ENCODE measurements at regions not wholly inside any gene's neighbourhood (a gene's known extent, or its start where the extent isn't known, plus 50 kb on each side); places are given as distances from the start of the nearest gene placed in this dataset.

DNA sequence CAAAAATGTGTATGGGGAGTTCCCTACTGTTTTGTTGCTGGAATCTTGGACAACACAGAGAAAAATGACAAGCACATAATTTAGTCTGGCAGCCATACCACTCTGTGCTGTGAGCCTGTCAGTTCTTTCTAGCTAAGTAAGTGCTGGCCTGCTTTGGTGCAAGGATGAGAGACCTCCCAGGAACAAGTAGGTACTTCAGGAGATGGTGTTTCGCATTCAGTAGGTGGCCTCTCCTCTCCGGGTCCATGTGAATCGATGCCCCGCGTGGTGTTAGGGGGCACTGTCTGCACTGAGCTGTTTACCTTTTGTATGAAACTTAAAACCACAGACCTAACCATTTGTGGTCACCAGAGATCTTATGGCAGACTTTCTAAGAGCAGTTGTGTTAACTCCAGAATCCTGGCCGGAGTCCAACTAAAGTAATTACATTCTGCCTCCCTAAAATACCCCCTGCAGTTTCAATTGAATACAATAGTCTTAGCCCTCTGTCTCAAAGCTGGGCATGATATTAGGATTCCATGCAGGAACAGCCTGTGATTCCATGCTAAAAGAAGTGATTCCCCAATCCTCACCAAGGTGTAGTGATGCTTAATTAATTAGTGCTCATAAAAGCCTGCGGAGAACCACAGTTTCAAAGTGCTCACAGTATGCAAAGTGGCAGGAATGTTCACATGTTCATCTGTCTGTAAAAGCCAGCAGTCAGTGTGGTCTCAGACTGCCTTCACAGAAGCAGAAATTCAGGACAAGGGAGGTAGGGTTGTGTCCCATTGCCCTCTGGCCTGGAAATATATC, 64.2 kb downstream of the LLPH start:
- H3K27ac Mint-ChIP-seq = no peak overlapping the region
- peak; percentile 26 for DNase-seq
- ChIA-PET CTCF (interaction anchor here (0.7 kb wide), 1 partner anchor 224 kb away, joined by 3 read pairs; no protein-coding TSS in a partner anchor), POLR2A (no interaction called here)
- H3K27me3 Mint-ChIP-seq (ENCODE audit: low read depth) = peaks cover 22% of the 10 kb centered on the region
- peaks cover 6% of the 10 kb centered on the region for H3K4me1 Mint-ChIP-seq (ENCODE audit: low read depth)
- ATAC-seq = peak; percentile 53
- H3K36me3 Mint-ChIP-seq (ENCODE audit: low read depth) = no peaks in the 10 kb centered on the region
- no peak overlapping the region for H3K4me3 Mint-ChIP-seq
- H3K9me3 Mint-ChIP-seq (ENCODE audit: insufficient read depth) = no peaks in the 10 kb centered on the region

DNA sequence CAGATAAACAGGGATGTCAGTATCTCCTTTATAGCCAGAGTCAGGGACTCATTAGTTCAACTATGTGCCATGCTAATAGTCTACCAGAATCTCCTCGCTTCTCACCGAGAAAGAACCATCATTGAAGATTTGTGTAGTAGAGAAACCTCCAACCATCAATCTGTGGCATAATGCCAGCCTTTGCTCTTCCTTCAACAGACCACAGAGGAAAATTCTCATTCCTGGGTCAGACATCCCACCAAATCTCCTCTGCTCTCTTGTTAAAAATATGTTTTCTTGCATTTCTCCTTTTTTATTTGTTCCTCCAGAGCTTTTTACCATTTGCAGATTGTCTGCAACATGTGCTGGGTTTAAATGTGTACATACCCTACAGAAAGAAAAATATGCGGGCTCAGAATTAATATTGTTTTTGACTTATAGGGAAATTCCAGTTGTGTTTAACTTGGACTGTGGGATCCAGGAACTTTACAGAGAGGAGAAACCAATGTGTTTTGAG, 64.9 kb downstream of the LLPH start:
- POLR2A ChIA-PET = no interaction called here
- CTCF ChIA-PET = no interaction called here
- Mint-ChIP-seq H3K36me3 (ENCODE audit: low read depth) (no peaks in the 10 kb centered on the region), H3K27me3 (ENCODE audit: low read depth) (peaks cover 22% of the 10 kb centered on the region), H3K4me1 (ENCODE audit: low read depth) (peaks cover 6% of the 10 kb centered on the region), H3K4me3 (no peak overlapping the region), H3K9me3 (ENCODE audit: insufficient read depth) (no peaks in the 10 kb centered on the region), H3K27ac (no peak overlapping the region)
- no peak for DNase-seq
- ATAC-seq = no peak

DNA sequence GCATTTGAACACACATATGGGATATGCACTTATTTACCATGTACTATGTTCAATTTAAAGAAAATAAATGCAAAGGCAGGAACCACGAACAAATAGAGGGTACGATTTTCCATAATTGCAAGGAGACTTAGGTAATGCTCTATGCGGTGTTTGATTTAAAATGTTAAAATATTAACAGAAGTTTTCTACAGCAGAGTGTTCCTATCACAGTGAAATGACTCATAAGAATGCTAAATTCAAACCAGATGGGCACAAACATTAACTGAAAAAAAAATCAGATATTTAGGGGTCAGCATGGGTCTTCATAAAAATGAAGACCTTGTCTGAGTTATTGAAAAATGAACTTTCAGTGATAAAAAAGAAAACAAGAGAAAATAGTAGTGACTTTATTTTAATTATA, 65.4 kb downstream of the LLPH start:
- Mint-ChIP-seq H3K9me3 (ENCODE audit: insufficient read depth) (no peaks in the 10 kb centered on the region), H3K4me1 (ENCODE audit: low read depth) (peaks cover 6% of the 10 kb centered on the region), H3K27ac (no peak overlapping the region), H3K36me3 (ENCODE audit: low read depth) (no peaks in the 10 kb centered on the region), H3K4me3 (no peak overlapping the region), H3K27me3 (ENCODE audit: low read depth) (peaks cover 22% of the 10 kb centered on the region)
- ATAC-seq = no peak
- CTCF ChIA-PET = no interaction called here
- POLR2A ChIA-PET = no interaction called here
- no peak for DNase-seq

DNA sequence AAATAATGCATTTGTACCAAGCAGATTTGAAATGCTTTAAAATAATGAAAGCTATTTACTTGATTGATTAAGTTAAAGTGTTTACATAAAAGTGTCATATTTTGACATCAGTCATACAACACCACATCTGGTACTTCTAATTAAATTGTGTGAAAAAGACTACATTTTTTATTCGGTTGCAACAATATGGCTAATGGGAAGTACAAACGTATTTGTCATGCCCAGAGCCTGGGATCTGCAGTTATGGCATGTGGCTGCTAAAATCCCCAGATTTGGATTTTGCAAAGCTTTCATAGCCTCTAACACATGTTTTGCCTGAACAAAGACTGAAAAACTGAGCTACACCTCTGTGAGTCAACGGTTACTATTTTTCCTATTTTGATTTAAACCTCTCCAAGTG, 66.6 kb downstream of the LLPH start:
- Mint-ChIP-seq H3K27ac (no peak overlapping the region), H3K36me3 (ENCODE audit: low read depth) (no peaks in the 10 kb centered on the region), H3K27me3 (ENCODE audit: low read depth) (peaks cover 22% of the 10 kb centered on the region), H3K9me3 (ENCODE audit: insufficient read depth) (no peaks in the 10 kb centered on the region), H3K4me3 (no peak overlapping the region), H3K4me1 (ENCODE audit: low read depth) (peaks cover 6% of the 10 kb centered on the region)
- ATAC-seq (no peak), DNase-seq (no peak)
- ChIA-PET CTCF (interaction anchor here (0.8 kb wide), 1 partner anchor 15 kb away, joined by 3 read pairs; no protein-coding TSS in a partner anchor), POLR2A (no interaction called here)

DNA sequence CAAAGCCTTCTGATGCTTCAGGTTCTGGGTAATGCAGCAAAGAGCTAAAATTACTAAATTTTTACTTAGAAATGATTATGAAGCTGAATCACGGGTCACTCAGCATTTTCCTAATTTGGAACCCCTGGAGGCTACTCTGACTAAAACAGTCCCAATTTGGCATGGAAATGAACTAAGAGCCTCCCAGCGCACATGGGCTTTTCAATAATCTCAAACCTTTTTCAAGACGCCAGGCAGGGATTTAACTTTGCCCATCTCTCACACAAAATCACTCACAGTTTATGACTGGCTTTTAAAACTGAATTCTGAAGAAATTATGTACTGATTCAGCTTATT, 68.3 kb downstream of the LLPH start:
- H3K36me3 Mint-ChIP-seq (ENCODE audit: low read depth) = no peaks in the 10 kb centered on the region
- ATAC-seq (no peak), DNase-seq (no peak)
- ChIA-PET POLR2A (no interaction called here), CTCF (no interaction called here)
- no peak overlapping the region for H3K27ac Mint-ChIP-seq
- no peak overlapping the region for H3K4me3 Mint-ChIP-seq
- H3K4me1 Mint-ChIP-seq (ENCODE audit: low read depth) = peaks cover 6% of the 10 kb centered on the region
- H3K9me3 Mint-ChIP-seq (ENCODE audit: insufficient read depth) = no peaks in the 10 kb centered on the region
- H3K27me3 Mint-ChIP-seq (ENCODE audit: low read depth) = peaks cover 22% of the 10 kb centered on the region

DNA sequence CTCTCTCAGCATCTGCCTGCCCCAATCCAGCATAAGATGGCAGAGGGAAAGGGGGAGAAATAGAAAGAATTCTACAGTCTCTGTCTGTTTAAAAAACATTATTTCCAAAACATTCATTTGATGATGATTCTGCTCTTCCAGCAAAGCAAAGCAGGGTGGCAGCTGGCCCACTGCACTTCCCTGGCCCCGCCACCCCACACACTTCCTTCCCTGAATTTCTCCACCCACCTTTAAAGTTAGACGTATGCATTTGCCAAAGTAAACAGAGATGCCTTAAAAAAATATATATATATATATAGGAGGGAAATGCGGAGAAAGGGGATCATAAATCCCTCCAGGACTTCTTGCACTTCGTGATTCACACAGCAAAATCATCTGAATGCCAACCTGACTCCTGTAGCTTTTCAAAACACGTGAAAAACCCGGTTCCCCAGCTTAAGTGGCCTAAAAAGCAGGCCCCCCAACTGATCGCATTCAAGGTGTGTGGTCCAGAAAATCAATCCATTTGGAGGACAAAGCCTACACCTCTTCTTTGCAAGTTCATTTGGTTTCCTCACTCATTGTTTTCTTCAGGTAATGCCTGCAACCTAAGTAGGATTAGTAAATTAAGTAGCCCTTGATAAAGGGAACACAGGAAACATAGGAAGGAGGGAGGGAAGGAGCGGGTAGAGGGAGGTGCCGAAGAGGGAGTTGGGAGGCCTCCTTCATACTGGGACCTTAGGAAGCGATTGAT, 68.8 kb downstream of the LLPH start:
- Mint-ChIP-seq H3K9me3 (ENCODE audit: insufficient read depth) (no peaks in the 10 kb centered on the region), H3K36me3 (ENCODE audit: low read depth) (no peaks in the 10 kb centered on the region), H3K27me3 (ENCODE audit: low read depth) (peaks cover 20% of the 10 kb centered on the region), H3K4me1 (ENCODE audit: low read depth) (peaks cover 6% of the 10 kb centered on the region), H3K4me3 (no peak overlapping the region), H3K27ac (no peak overlapping the region)
- DNase-seq (no peak), ATAC-seq (no peak)
- ChIA-PET CTCF (no interaction called here), POLR2A (no interaction called here)

DNA sequence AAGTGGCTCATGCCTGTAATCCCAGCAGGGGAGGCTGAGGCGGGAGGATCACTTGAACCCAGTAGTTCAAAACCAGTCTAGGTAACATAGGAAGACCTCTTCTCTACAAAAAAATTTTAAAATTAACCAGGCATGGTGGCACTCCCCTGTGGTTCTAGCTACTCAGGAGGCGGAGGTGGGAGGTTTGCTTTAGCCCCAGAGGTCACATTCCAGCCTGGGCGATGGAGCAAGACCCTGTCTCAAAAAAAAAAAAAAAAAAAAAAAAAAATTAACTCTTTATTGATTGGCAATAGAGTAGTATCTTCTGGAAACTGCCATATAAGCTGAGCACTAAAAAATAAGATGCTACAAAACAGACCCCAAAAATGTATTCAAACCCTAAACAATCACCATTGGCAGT, 69.5 kb downstream of the LLPH start:
- Mint-ChIP-seq H3K9me3 (ENCODE audit: insufficient read depth) (no peaks in the 10 kb centered on the region), H3K4me3 (no peak overlapping the region), H3K36me3 (ENCODE audit: low read depth) (no peaks in the 10 kb centered on the region), H3K27ac (no peak overlapping the region), H3K27me3 (ENCODE audit: low read depth) (peaks cover 16% of the 10 kb centered on the region), H3K4me1 (ENCODE audit: low read depth) (peaks cover under 1% of the 10 kb centered on the region)
- no peak for DNase-seq
- CTCF ChIA-PET = no interaction called here
- no peak for ATAC-seq
- POLR2A ChIA-PET = no interaction called here

DNA sequence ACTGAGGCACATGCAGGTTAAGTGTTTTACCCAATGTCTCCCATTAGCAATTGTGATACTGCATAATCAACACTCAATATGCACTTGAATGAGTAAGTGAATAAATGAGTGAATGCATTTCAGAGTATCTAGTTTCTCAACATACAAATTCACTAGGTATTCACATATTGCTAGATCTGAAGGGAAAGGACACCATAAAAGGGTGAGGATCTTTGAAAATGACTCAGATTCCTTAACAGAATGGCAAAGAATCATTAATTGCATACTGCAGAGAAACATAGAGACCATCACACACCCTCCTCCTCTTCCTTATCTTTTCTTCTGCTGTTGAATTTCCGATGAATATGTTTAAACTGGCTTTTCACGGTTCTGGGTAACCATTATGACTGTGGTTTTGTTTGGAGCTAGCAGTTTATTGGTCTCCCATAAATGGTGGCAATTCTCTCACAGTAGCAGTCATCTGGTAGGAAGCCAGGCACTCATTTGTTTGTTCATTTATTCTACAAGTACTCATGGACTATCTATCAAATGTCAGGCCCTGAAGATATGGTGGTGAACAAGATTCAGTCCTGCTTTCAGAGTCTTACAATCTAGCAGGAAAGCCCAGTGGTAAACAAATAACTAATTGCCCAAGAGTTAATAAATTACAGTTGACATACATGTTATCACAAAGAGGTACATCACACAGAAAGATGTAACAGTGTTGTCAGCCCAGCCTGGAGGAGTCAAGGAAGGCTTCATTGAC, 70.2 kb downstream of the LLPH start:
- Mint-ChIP-seq H3K9me3 (ENCODE audit: insufficient read depth) (no peaks in the 10 kb centered on the region), H3K36me3 (ENCODE audit: low read depth) (no peaks in the 10 kb centered on the region), H3K4me3 (no peak overlapping the region), H3K4me1 (ENCODE audit: low read depth) (no peaks in the 10 kb centered on the region), H3K27ac (no peak overlapping the region), H3K27me3 (ENCODE audit: low read depth) (peaks cover 11% of the 10 kb centered on the region)
- ATAC-seq (no peak), DNase-seq (no peak)
- CTCF ChIA-PET = no interaction called here
- POLR2A ChIA-PET = no interaction called here

DNA sequence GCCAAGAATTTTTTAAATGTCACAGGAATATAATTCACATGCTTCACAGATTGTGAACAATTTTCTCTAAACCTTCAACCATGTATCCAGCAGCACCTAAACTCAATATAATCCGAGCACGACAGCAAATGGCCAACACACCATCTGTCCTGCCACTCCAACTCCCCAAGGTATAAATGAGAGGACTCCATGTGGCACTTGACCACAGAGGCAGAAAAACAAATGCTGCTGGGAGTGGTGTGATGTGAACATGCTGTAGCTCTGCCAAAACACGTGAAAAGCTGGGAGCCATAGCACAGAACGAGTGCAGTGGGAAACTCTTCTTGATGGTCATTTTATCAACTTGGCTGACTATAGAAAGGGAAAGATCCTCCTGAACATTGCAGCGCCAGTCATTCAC, 70.9 kb downstream of the LLPH start:
- CTCF ChIA-PET = no interaction called here
- Mint-ChIP-seq H3K4me1 (ENCODE audit: low read depth) (no peaks in the 10 kb centered on the region), H3K36me3 (ENCODE audit: low read depth) (no peaks in the 10 kb centered on the region), H3K27me3 (ENCODE audit: low read depth) (peaks cover 8% of the 10 kb centered on the region), H3K9me3 (ENCODE audit: insufficient read depth) (no peaks in the 10 kb centered on the region), H3K4me3 (no peak overlapping the region), H3K27ac (no peak overlapping the region)
- ATAC-seq (no peak), DNase-seq (no peak)
- POLR2A ChIA-PET = no interaction called here

DNA sequence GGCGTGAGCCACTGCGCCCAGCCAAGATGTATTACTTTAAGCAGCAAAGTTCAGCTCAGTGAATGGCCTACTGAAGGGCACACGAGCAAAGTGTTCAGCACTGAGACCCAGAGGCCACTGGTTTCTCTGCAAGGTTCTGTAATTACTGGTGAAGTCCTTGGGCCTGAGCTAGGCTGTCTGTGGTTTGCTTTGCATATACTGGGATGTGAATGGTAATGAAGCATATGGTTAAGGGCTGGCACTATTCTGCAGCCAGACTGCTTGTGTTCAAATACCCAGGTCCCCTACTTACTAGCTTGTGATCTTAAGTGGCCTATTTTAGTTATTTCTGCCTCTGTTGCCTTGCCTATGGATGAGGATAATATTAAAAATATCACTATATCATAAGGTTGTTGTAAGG, 72.0 kb downstream of the LLPH start:
- POLR2A ChIA-PET = no interaction called here
- H3K36me3 Mint-ChIP-seq (ENCODE audit: low read depth) = no peaks in the 10 kb centered on the region

DNA sequence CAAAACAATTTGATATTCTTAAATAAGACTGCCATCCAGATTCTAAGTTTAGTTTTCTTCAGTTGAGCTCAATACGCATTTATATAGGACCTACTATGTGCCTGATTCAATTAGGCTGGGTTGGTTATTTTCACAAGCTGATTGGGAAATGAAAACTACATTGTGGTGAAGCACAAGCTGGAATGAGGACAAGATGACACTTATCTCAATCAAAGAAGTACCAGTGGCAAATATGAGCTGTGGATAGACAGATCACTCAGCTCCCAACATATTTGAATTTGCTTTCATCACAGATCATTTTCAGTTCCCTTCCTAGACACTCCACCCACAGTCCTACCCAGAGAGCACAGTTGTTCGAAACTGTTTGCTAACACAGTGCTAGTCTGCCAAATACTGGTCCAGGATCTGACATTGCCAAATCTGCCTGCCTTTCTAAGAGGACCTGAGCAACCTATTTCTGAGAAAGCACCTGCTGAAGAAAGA, 74.7 kb downstream of the LLPH start:
- H3K9me3 Mint-ChIP-seq (ENCODE audit: insufficient read depth) = no peaks in the 10 kb centered on the region
- no peak overlapping the region for H3K27ac Mint-ChIP-seq
- H3K36me3 Mint-ChIP-seq (ENCODE audit: low read depth) = no peaks in the 10 kb centered on the region
- no peak overlapping the region for H3K4me3 Mint-ChIP-seq
- peaks cover 5% of the 10 kb centered on the region for H3K27me3 Mint-ChIP-seq (ENCODE audit: low read depth)
- ChIA-PET POLR2A (no interaction called here), CTCF (interaction anchor here (1.1 kb wide), 1 partner anchor 499 kb away, joined by 3 read pairs; no protein-coding TSS in a partner anchor)
- no peaks in the 10 kb centered on the region for H3K4me1 Mint-ChIP-seq (ENCODE audit: low read depth)
- ATAC-seq (no peak), DNase-seq (no peak)

More for the DNA sequence above, 72.0 kb downstream of the LLPH start:
- CTCF ChIA-PET = no interaction called here
- H3K4me3 Mint-ChIP-seq = no peak overlapping the region
- no peaks in the 10 kb centered on the region for H3K9me3 Mint-ChIP-seq (ENCODE audit: insufficient read depth)
- H3K4me1 Mint-ChIP-seq (ENCODE audit: low read depth) = no peaks in the 10 kb centered on the region
- DNase-seq (no peak), ATAC-seq (no peak)
- peaks cover 4% of the 10 kb centered on the region for H3K27me3 Mint-ChIP-seq (ENCODE audit: low read depth)
- H3K27ac Mint-ChIP-seq = no peak overlapping the region

DNA sequence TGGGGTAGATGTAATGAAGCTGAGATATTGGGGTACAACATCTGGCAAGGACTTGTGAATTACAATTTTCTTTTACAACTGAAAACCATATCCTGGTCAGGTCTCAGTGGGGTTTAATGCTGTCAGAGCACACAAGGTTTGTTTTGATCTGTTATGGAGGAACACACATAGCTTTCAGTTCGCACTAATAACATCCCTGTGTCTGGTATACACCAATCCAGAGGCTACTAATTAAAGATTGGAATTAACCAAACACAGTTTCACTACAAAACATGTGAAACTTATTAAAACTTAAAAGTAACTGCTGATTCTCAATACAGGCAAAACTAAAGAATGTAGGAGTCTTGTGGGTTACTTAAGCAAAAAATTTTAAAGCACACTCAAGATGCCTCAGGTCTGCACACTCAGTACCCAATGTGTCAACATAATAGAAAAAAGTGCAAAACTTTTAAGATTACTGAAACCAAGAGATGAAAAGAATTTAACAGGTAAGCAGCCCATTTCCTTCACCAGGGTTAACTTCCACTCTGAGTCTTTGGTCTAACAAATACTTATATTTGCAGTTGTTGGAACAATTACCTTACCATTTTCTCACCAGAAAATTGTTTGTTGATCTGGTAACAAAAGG, 77.4 kb downstream of the LLPH start:
- DNase-seq (no peak), ATAC-seq (no peak)
- H3K27me3 Mint-ChIP-seq (ENCODE audit: low read depth) = peaks cover 7% of the 10 kb centered on the region
- H3K4me1 Mint-ChIP-seq (ENCODE audit: low read depth) = no peaks in the 10 kb centered on the region
- no peak overlapping the region for H3K4me3 Mint-ChIP-seq
- no peak overlapping the region for H3K27ac Mint-ChIP-seq
- POLR2A ChIA-PET = no interaction called here
- CTCF ChIA-PET = no interaction called here
- H3K36me3 Mint-ChIP-seq (ENCODE audit: low read depth) = no peaks in the 10 kb centered on the region
- H3K9me3 Mint-ChIP-seq (ENCODE audit: insufficient read depth) = no peaks in the 10 kb centered on the region
